ENCODE measurements at regions not wholly inside any gene's neighbourhood (a gene's known extent, or its start where the extent isn't known, plus 50 kb on each side); places are given as distances from the start of the nearest gene placed in this dataset.

GRCh38 chr2:187916799-187917198 lies 362.6 kb upstream of the TFPI start:
- TF ChIP-seq CTCF (conservative IDR thresholded peaks at IDR 0.05) = no peak
- no peak for TF ChIP-seq ZFX (IDR thresholded peaks at IDR 0.05)
- H3K27ac ChIP-seq = no peak overlapping the region

- H3K27ac ChIP-seq = no peak overlapping the region
- no peak for TF ChIP-seq CTCF (conservative IDR thresholded peaks at IDR 0.05)
Observed at GRCh38 chr2:187917535-187917934, 363.3 kb upstream of the TFPI start.

- TF ChIP-seq CTCF (conservative IDR thresholded peaks at IDR 0.05) (no peak), ZFX (IDR thresholded peaks at IDR 0.05) (no peak)
- no peak overlapping the region for H3K27ac ChIP-seq
Observed at GRCh38 chr2:187918996-187919821, 365.0 kb upstream of the TFPI start.

- no peak overlapping the region for H3K27ac ChIP-seq
- TF ChIP-seq CTCF (conservative IDR thresholded peaks at IDR 0.05) = no peak
- TF ChIP-seq ZFX (IDR thresholded peaks at IDR 0.05) = no peak
Observed at GRCh38 chr2:187920511-187920910, 366.3 kb upstream of the TFPI start.

GRCh38 chr2:187922846-187923245 lies 368.6 kb upstream of the TFPI start:
- TF ChIP-seq ZFX (IDR thresholded peaks at IDR 0.05) = no peak
- H3K27ac ChIP-seq = no peak overlapping the region

- H3K27ac ChIP-seq = no peak overlapping the region
- TF ChIP-seq ZFX (IDR thresholded peaks at IDR 0.05) = no peak
- TF ChIP-seq CTCF (conservative IDR thresholded peaks at IDR 0.05) = no peak
Observed at GRCh38 chr2:187924293-187924692, 367.4 kb upstream of the GULP1 start.

GRCh38 chr2:187934236-187934635 lies 357.4 kb upstream of the GULP1 start:
- no peak overlapping the region for H3K27ac ChIP-seq
- TF ChIP-seq ZFX (IDR thresholded peaks at IDR 0.05) = no peak
- no peak for TF ChIP-seq CTCF (conservative IDR thresholded peaks at IDR 0.05)

GRCh38 chr2:187934692-187935091 lies 357.0 kb upstream of the GULP1 start:
- H3K27ac ChIP-seq = no peak overlapping the region
- TF ChIP-seq ZFX (IDR thresholded peaks at IDR 0.05) = no peak
- TF ChIP-seq CTCF (conservative IDR thresholded peaks at IDR 0.05) = no peak
